Cardiac fibroblast (primary cell): ENCODE measurements at regions not wholly inside any gene's neighbourhood (a gene's known extent, or its start where the extent isn't known, plus 50 kb on each side); places are given as distances from the start of the nearest gene placed in this dataset.
"Not testable (repeated sequence)": the region's sequence is repeated elsewhere in the genome, so short reads cannot be mapped to it uniquely, and the experiment has no call there.

Experiments used
- DNase-seq, 2 donors: peaks; one replicate each; pipeline versions ENCODE4 v3.0.0 to v3.0.0-alpha.2; 2010; ENCODE audit warnings: low read depth in 2 of 2
- H3K4me3 ChIP-seq, 2 donors: replicated peaks in 1 of 2; 1 replicate in 1 of 2; 2 replicates in 1 of 2; pipeline ENCODE4 v1.5.1; 2011; ENCODE audit warnings: low read depth in 2 of 2, low read length in 2 of 2, mild to moderate bottlenecking in 2 of 2, moderate library complexity in 1 of 2
- CTCF ChIP-seq: IDR thresholded peaks from one replicate; pipeline ENCODE4 v1.5.1; 2011; ENCODE audit warnings: low read depth, mild to moderate bottlenecking, low read length, inconsistent platforms

GRCh38 chr3:90145094-90145860, 1037.9 kb downstream of the EPHA3 start:
- DNase-seq = peak in 1 of 2 donors; percentile 42

GRCh38 chr3:90180096-90180495, 1072.7 kb downstream of the EPHA3 start:
- TF ChIP-seq CTCF = no peak

More at GRCh38 chr3:90145094-90145860, 1037.9 kb downstream of the EPHA3 start:
- no peak overlapping the region for H3K4me3 ChIP-seq
- no peak for TF ChIP-seq CTCF

DNA sequence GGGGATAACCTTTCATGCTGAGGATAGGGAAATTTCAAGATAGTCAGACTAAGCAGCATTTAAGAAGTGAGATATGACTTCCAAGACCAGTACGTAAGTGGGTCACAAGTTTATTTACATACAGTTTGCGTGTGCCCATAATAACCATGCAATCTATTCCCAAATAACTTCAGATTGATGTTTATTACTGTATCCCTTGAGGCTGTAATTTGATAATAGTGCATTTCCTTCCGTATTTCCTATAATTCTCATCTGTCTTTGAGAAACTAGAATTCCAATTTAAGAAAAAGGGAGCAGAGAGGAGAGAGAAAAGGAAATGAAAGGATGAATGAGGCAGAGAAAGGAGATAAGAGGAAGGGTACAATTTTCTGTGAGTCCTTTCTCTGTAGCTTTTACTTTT, 1073.1 kb downstream of the EPHA3 start:
- no peak for TF ChIP-seq CTCF
- no peak for DNase-seq
- H3K4me3 ChIP-seq = no peak overlapping the region

More at GRCh38 chr3:90180096-90180495, 1072.7 kb downstream of the EPHA3 start:
- DNase-seq = no peak
- no peak overlapping the region for H3K4me3 ChIP-seq

DNA sequence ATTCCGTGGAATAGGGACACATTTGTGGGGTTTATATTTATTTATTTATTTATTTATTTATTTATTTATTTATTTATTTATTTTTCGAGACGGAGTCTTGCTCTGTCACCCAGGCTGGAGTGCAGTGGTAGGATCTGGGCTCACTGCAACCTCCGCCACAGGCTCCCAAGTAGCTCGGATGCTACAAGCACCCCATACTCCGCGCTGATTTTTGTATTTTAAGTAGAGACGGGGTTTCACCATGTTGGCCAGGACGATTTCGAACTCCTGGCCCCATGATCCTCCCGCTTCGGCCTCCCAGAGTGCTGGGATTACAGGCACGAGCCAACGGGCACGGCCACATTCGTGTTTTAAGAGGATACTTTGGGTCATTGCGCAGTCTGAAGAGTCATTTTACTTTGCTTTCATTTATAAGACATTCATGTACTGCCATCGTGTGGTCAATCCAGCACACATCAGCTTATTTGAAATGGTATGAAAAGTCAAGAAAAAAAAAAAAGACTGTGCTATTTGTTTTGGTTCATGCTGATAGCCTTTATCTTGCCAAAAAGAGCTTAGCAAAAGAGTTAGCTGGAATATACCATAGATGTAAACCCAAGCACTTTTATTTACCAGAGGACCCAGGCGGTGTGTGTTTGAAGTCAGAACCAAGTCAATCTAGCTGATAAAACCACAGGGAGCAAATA, 1075.0 kb downstream of the EPHA3 start:
- TF ChIP-seq CTCF = peak; percentile 23
- DNase-seq = peak; percentile 62 to 70
- H3K4me3 ChIP-seq = peak overlapping the region; percentile 13 to 48

DNA sequence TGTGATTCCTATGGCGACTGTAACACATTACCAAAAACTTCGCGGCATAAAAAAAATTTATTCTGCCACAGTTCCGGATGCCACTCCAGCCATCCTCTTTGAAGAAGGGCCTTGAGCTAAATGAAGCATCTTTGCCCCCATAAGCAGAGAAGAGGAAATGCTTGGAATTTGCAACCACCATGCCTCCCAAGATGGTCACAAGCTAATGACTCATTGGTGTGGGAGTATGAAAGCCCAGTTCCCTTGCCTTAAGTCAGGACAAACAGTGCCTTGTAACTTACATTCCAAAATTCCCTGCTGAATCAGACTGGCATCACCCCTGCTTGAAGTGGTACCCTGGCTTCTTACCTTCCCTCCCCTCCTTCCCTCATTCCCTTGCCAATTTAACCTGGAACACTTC, 1077.4 kb downstream of the EPHA3 start:
- no peak overlapping the region for H3K4me3 ChIP-seq
- no peak for TF ChIP-seq CTCF
- peak; percentile 56 to 78 for DNase-seq

DNA sequence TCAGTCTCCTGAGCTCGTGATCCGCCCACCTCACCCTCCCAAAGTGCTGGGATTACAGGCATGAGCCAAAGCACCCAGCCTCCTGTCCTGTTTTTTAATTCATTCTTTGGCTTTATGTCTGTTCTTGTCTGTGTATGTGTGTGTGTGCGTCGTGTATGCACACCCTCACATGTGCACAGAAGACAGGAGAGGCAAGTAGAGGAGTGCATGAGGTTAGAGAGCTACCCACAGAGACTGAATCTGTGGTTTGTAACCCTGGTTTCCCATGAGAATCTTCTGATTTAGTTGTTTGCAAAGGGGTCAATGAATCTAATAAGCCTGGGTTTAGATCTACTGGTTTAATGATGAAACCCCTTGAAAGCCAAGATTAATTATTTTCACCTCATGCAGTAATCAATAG, 1090.0 kb downstream of the EPHA3 start:
- not testable (repeated sequence) for DNase-seq, H3K4me3 ChIP-seq

- H3K4me3 ChIP-seq, DNase-seq: not testable (repeated sequence)
Measured at GRCh38 chr3:90202931-90203330, 1095.5 kb downstream of the EPHA3 start.

GRCh38 chr3:90206482-90206881, 1099.1 kb downstream of the EPHA3 start:
- H3K4me3 ChIP-seq = not testable (repeated sequence)

DNA sequence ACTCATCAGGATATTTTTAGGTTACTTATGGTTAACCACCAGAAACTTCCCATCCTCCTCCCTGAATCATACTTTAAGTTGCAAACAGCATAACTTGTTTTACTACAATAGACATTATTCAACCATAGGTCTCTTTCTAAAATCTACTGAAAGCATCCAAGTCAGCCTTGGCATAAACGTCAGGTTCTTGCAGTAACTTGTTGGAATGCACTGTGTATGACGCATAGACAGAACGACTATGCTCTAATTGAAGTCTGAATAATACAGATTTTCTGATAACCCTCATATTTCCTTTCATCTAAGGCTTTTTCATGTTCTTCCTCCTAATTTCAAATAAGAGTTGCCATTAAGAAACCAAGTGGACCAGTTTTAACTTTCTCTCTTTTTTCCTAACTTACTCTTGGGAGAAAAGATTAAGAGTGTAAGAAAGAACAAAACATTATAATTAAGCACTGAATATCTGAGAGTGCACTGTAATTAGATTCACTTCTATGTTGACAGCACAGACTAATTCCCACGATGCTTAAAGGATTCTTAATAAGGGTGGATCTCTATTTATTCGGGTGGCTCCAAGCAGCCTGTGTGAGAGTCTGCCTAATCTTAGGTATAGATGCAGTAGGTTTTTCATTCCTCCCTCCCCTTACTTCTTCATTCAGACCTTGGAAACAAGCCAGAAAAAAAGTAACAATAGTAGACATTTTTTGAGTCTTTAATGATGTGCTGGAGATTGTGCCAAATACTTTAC, 1100.1 kb downstream of the EPHA3 start:
- not testable (repeated sequence) for H3K4me3 ChIP-seq
- peak in 1 of 2 donors; percentile 26 for DNase-seq

More at GRCh38 chr3:90206482-90206881, 1099.1 kb downstream of the EPHA3 start:
- not testable (repeated sequence) for DNase-seq
